K562 (cell line): ENCODE measurements at regions not wholly inside any gene's neighbourhood (a gene's known extent, or its start where the extent isn't known, plus 50 kb on each side); places are given as distances from the start of the nearest gene placed in this dataset.

Experiments
- ATAC-seq: fragments of 200-7000 bp; cut with Tn5 transposase; 3 replicates; pipeline ENCODE4 v1.9.1; 2020; ENCODE audit warnings: moderate library complexity
- BruUV-seq: library from RNA; stranded (reverse); fragments of 400-500 nt; replicated peaks from 2 replicates; lab custom pipeline; 2021; lab: Mats Ljungman, UMichigan
- CTCF ChIA-PET: fragments of 300-600 bp; formaldehyde crosslinking; extraction: SDS; loops from one replicate; lab custom pipeline; 2021; ENCODE audit warnings: low intra/inter-chr PET ratio; lab: Yijun Ruan, JAX
- POLR2A ChIA-PET: fragments of 300-600, 350-650 bp; sonication (Branson Sonifier 250); formaldehyde crosslinking; extraction: SDS; loops from one replicate; lab custom pipeline; 2021; ENCODE audit warnings: antibody characterized with exemption, inconsistent platforms; lab: Yijun Ruan, JAX
- DNase-seq, 4 experiments: peaks; one replicate each; pipeline versions ENCODE4 v3.0.0 to v3.0.0-alpha.2; 2011 to 2018; ENCODE audit warnings: low spot score in 3 of 4, mixed read lengths in 3 of 4; ENCODE audit errors: extremely low read depth in 1 of 4
- FAIRE-seq: peaks from 2 replicates; lab custom pipeline; 2011; peaks lifted over from hg19 to GRCh38; lab: Jason Lieb, UNC
- H2AFZ ChIP-seq: 2 replicates; pipeline ENCODE4 v1.6.0; 2011; ENCODE audit warnings: low read depth, low read length, control low read depth, inconsistent platforms
- H3K27ac ChIP-seq: fragments of 200-600 bp; 3 replicates; pipeline ENCODE4 v1.8.0; 2011; ENCODE audit warnings: low read depth, mild to moderate bottlenecking, control low read depth, inconsistent platforms, low read length, moderate library complexity, mixed read lengths; ENCODE audit errors: extremely low read depth
- H3K27me3 ChIP-seq, 2 experiments: fragments of 300-600 bp in 1 of 2; 2 replicates in 1 of 2; 3 replicates in 1 of 2; pipeline versions ENCODE4 v1.6.0 to v1.8.0; 2011; ENCODE audit warnings: inconsistent platforms in 2 of 2, low read length in 2 of 2, mild to moderate bottlenecking in 1 of 2, mixed read lengths in 1 of 2, moderate library complexity in 1 of 2; ENCODE audit not compliant: control insufficient read depth in 2 of 2, insufficient read depth in 2 of 2
- H3K36me3 ChIP-seq: fragments of 300-600 bp; 3 replicates; pipeline ENCODE4 v1.8.0; 2011; ENCODE audit warnings: mild to moderate bottlenecking, low read length, inconsistent platforms; ENCODE audit not compliant: control insufficient read depth, insufficient read depth
- H3K4me1 ChIP-seq, 2 experiments: fragments of 200-600 bp in 1 of 2; replicated peaks in 1 of 2; 2 replicates in 1 of 2; 3 replicates in 1 of 2; pipeline versions ENCODE4 v1.5.1 to v1.8.0; 2011; ENCODE audit warnings: inconsistent platforms in 2 of 2, low read length in 2 of 2, mild to moderate bottlenecking in 1 of 2, mixed read lengths in 1 of 2, moderate library complexity in 1 of 2; ENCODE audit not compliant: control insufficient read depth in 2 of 2, insufficient read depth in 2 of 2
- H3K4me2 ChIP-seq: 2 replicates; pipeline ENCODE4 v1.6.1; 2011; ENCODE audit warnings: low read length, control low read depth, inconsistent platforms, mixed read lengths; ENCODE audit not compliant: insufficient read depth
- H3K4me3 ChIP-seq: fragments of 200-600 bp; sonication (generic), shearing (Covaris generic); 2 replicates; pipeline ENCODE4 v1.5.1; 2016; ENCODE audit warnings: control low read depth, inconsistent platforms
- H3K79me2 ChIP-seq: fragments of 200-600 bp; 3 replicates; pipeline ENCODE4 v1.8.0; 2011; ENCODE audit warnings: low read length, inconsistent platforms; ENCODE audit not compliant: control insufficient read depth, insufficient read depth
- H3K9ac ChIP-seq, 2 experiments: 2 replicates each; pipeline versions ENCODE4 v1.6.0 to v1.6.1; 2011; ENCODE audit warnings: low read depth in 2 of 2, low read length in 2 of 2, control low read depth in 1 of 2, inconsistent platforms in 1 of 2, mild to moderate bottlenecking in 1 of 2, mixed read lengths in 1 of 2; ENCODE audit not compliant: insufficient read depth in 1 of 2
- H3K9me1 ChIP-seq: one replicate; pipeline ENCODE4 v1.6.0; 2011; ENCODE audit warnings: inconsistent platforms, mild to moderate bottlenecking, low read length, moderate library complexity; ENCODE audit not compliant: control insufficient read depth, insufficient read depth
- H3K9me3 ChIP-seq: replicated peaks from 2 replicates; pipeline ENCODE4 v1.5.1; 2011; ENCODE audit warnings: low read depth, low read length, inconsistent platforms; ENCODE audit not compliant: control insufficient read depth, insufficient read depth
- H4K20me1 ChIP-seq: replicated peaks from 2 replicates; pipeline ENCODE4 v1.6.1; 2011; ENCODE audit warnings: low read length, inconsistent platforms, mixed read lengths; ENCODE audit not compliant: control insufficient read depth, insufficient read depth
- CBFA2T2 ChIP-seq: fragments of 450-650 bp; conservative IDR thresholded peaks from 2 replicates; pipeline ENCODE4 v1.6.1; 2017; ENCODE audit warnings: mild to moderate bottlenecking
- CCNT2 ChIP-seq: IDR thresholded peaks from 2 replicates; pipeline ENCODE4 v1.6.1; 2011; ENCODE audit warnings: borderline replicate concordance, low read depth, mild to moderate bottlenecking, moderate library complexity, mixed read lengths, low read length; ENCODE audit not compliant: insufficient read length; ENCODE audit errors: extremely low read depth
- LCOR ChIP-seq: sonication (generic); formaldehyde crosslinking; IDR thresholded peaks from 2 replicates; pipeline ENCODE4 v1.8.0; 2022; ENCODE audit warnings: mild to moderate bottlenecking, missing genetic modification reagents
- TOE1 ChIP-seq, 2 experiments: fragments of 450-650 bp in 1 of 2; sonication (generic) in 1 of 2; formaldehyde crosslinking in 1 of 2; IDR thresholded peaks; 2 replicates each; pipeline versions ENCODE4 v1.7.1 to v1.8.0; 2016 to 2022; ENCODE audit warnings: borderline replicate concordance in 2 of 2, mild to moderate bottlenecking in 2 of 2, antibody characterized with exemption in 1 of 2, inconsistent platforms in 1 of 2, low read depth in 1 of 2, missing genetic modification reagents in 1 of 2, moderate library complexity in 1 of 2
- ZNF134 ChIP-seq: fragments of 250-450 bp; sonication (Bioruptor Pico); conservative IDR thresholded peaks from 2 replicates; pipeline ENCODE4 v1.4.0; 2020
- ZNF253 ChIP-seq: fragments of 250-450 bp; sonication (Bioruptor Pico); conservative IDR thresholded peaks from 2 replicates; pipeline ENCODE4 v1.6.1; 2021; ENCODE audit warnings: mild to moderate bottlenecking
- ZNF561 ChIP-seq: fragments of 450-650 bp; formaldehyde crosslinking; conservative IDR thresholded peaks from 2 replicates; pipeline ENCODE4 v1.4.0; 2020; ENCODE audit warnings: mild to moderate bottlenecking, moderate library complexity
- ZNF668 ChIP-seq: fragments of 250-450 bp; sonication (Bioruptor Pico); IDR thresholded peaks from 2 replicates; pipeline ENCODE4 v1.8.0; 2022; ENCODE audit warnings: mild to moderate bottlenecking, inconsistent platforms
- ZNF764 ChIP-seq: fragments of 250-450 bp; sonication (Bioruptor Pico); IDR thresholded peaks from 2 replicates; pipeline ENCODE4 v1.4.0; 2020; ENCODE audit warnings: low read depth, mild to moderate bottlenecking, moderate library complexity
- ZNF77 ChIP-seq: fragments of 250-450 bp; sonication (Bioruptor Pico); IDR thresholded peaks from 2 replicates; pipeline ENCODE4 v1.5.0; 2020
- WGBS: fragments of 100-300 bp; shearing (Covaris generic); methylation state at CpG from one replicate; pipeline ENCODE4 v1.1.6; 2016; ENCODE audit warnings: low coverage, mixed read lengths; ENCODE audit not compliant: insufficient coverage; ENCODE audit errors: missing lambda C conversion rate; 5-methylcytosine and 5-hydroxymethylcytosine counted together
- in situ Hi-C: fragments of 300-500 bp; cut with MboI; formaldehyde crosslinking; loops from 4 replicates; pipeline ENCODE4 v1.15.0; 2018; ENCODE audit warnings: inconsistent platforms, mixed read lengths
- intact Hi-C: fragments of 100-400 bp; cut with micrococcal nuclease; formaldehyde crosslinking; loops from 2 replicates; pipeline ENCODE4 v1.14.2; 2022
- TF ChIP-seq, protein P1 (sequence below): sonication (generic); formaldehyde crosslinking; IDR thresholded peaks from 2 replicates; pipeline ENCODE4 v1.8.0; 2022; ENCODE audit warnings: mild to moderate bottlenecking, missing genetic modification reagents, borderline replicate concordance
- TF ChIP-seq, protein P2 (sequence below): fragments of 450-650 bp; formaldehyde crosslinking; IDR thresholded peaks from 2 replicates; pipeline ENCODE4 v1.4.0; 2022; ENCODE audit warnings: missing genetic modification characterization

DNA sequence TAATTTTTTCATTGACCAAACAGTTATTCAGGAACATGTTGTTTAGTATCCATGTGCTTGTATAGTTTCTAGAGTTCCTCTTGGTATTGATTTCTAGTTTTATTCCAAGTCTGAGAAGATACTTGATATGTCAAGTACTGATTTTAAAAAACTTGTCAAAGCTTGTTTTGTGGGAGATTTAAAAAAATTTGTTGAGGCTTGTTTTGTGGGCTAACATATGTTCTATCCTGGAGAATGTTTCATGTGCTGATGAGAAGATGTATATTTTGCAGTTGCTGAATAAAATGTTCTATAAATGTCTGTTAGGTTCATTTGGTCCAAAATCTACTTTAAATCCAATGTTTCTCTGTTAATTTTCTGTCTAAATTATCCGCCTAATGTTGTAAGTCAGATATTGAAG lies 1065.1 kb upstream of the WWC1 start:
- no peak overlapping the region for H3K27ac ChIP-seq
- no peaks in the 10 kb centered on the region for H3K79me2 ChIP-seq
- DNase-seq (no peak), ATAC-seq (no peak), FAIRE-seq (no peak)
- no peak overlapping the region for H2AFZ ChIP-seq
- ChIA-PET CTCF (no interaction called here), POLR2A (no interaction called here)
- no peaks in the 10 kb centered on the region for H3K36me3 ChIP-seq
- TF ChIP-seq ZNF668 (CRISPR knock-in tag) (no peak), CBFA2T2 (no peak), TOE1 (IDR thresholded peaks at IDR 0.05; ENCODE audit: borderline replicate concordance) (no peak), TOE1 (CRISPR knock-in tag; IDR thresholded peaks at IDR 0.05; ENCODE audit: borderline replicate concordance, low read depth) (no peak), ZNF253 (CRISPR knock-in tag) (no peak), LCOR (CRISPR knock-in tag) (no peak), CCNT2 (no peak), ZNF764 (CRISPR knock-in tag) (no peak), ZNF561 (CRISPR knock-in tag) (no peak), ZNF77 (CRISPR knock-in tag) (no peak), ZNF134 (CRISPR knock-in tag) (no peak)
- TF ChIP-seq, protein P1, sequence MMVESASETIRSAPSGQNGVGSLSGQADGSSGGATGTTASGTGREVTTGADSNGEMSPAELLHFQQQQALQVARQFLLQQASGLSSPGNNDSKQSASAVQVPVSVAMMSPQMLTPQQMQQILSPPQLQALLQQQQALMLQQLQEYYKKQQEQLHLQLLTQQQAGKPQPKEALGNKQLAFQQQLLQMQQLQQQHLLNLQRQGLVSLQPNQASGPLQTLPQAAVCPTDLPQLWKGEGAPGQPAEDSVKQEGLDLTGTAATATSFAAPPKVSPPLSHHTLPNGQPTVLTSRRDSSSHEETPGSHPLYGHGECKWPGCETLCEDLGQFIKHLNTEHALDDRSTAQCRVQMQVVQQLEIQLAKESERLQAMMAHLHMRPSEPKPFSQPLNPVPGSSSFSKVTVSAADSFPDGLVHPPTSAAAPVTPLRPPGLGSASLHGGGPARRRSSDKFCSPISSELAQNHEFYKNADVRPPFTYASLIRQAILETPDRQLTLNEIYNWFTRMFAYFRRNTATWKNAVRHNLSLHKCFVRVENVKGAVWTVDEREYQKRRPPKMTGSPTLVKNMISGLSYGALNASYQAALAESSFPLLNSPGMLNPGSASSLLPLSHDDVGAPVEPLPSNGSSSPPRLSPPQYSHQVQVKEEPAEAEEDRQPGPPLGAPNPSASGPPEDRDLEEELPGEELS (CRISPR knock-in tag) = no peak
- TF ChIP-seq, protein P2, sequence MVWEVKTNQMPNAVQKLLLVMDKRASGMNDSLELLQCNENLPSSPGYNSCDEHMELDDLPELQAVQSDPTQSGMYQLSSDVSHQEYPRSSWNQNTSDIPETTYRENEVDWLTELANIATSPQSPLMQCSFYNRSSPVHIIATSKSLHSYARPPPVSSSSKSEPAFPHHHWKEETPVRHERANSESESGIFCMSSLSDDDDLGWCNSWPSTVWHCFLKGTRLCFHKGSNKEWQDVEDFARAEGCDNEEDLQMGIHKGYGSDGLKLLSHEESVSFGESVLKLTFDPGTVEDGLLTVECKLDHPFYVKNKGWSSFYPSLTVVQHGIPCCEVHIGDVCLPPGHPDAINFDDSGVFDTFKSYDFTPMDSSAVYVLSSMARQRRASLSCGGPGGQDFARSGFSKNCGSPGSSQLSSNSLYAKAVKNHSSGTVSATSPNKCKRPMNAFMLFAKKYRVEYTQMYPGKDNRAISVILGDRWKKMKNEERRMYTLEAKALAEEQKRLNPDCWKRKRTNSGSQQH (CRISPR knock-in tag) = no peak
- in situ Hi-C loops = no loop called here
- 0% methylated on average over 1 of the region's 1 CpG for WGBS
- H3K4me2 ChIP-seq = no peak overlapping the region
- H4K20me1 ChIP-seq = no peaks in the 10 kb centered on the region
- no peak overlapping the region for H3K9ac ChIP-seq
- H3K9me1 ChIP-seq = no peaks in the 10 kb centered on the region
- intact Hi-C loops = no loop called here
- BruUV-seq = no TSS peak
- no peak overlapping the region for H3K4me3 ChIP-seq
- H3K27me3 ChIP-seq = no peaks in the 10 kb centered on the region
- H3K9me3 ChIP-seq = no peaks in the 10 kb centered on the region
- no peaks in the 10 kb centered on the region for H3K4me1 ChIP-seq
